ENCODE measurements at regions not wholly inside any gene's neighbourhood (a gene's known extent, or its start where the extent isn't known, plus 50 kb on each side); places are given as distances from the start of the nearest gene placed in this dataset.

GRCh38 chr2:166725927-166726924, 162.1 kb upstream of the XIRP2 start:
- TF ChIP-seq CTCF (IDR thresholded peaks at IDR 0.05), result no peak
- no peak for TF ChIP-seq POLR2A (IDR thresholded peaks at IDR 0.05)
